H1 (cell line): ENCODE measurements at regions not wholly inside any gene's neighbourhood (a gene's known extent, or its start where the extent isn't known, plus 50 kb on each side); places are given as distances from the start of the nearest gene placed in this dataset.

Experiments used
- CTCF ChIA-PET: fragments of 300-600 bp; sonication (Branson Sonifier 250); formaldehyde crosslinking; loops from one replicate; lab custom pipeline; 2021; ENCODE audit not compliant: partially characterized antibody; lab: Charles Lee
- POLR2A ChIA-PET: fragments of 300-600 bp; sonication (Branson Sonifier 250); formaldehyde crosslinking; loops from one replicate; lab custom pipeline; 2021; ENCODE audit warnings: inconsistent platforms; ENCODE audit not compliant: partially characterized antibody; lab: Charles Lee
- DNase-seq, 2 experiments: peaks; one replicate each; pipeline versions ENCODE4 v3.0.0 to v3.0.0-alpha.2; 2010 to 2022; ENCODE audit warnings: low spot score in 2 of 2, low read depth in 1 of 2, mixed read lengths in 1 of 2
- FAIRE-seq: peaks from 2 replicates; lab custom pipeline; 2011; peaks lifted over from hg19 to GRCh38; lab: Jason Lieb, UNC
- H2AFZ ChIP-seq: 2 replicates; pipeline ENCODE4 v1.8.1; 2012; ENCODE audit warnings: low read length, inconsistent platforms
- H2AK5ac ChIP-seq: 2 replicates; pipeline ENCODE4 v1.6.1; 2013; ENCODE audit warnings: low read depth, low read length
- H2BK120ac ChIP-seq: replicated peaks from 2 replicates; pipeline ENCODE3; 2013; ENCODE audit warnings: low read depth, low read length, inconsistent platforms
- H2BK12ac ChIP-seq: 2 replicates; pipeline ENCODE4 v1.6.1; 2013; ENCODE audit warnings: low read depth, low read length
- H2BK15ac ChIP-seq: 2 replicates; pipeline ENCODE4 v1.6.1; 2013; ENCODE audit warnings: low read length
- H2BK20ac ChIP-seq: 2 replicates; pipeline ENCODE4 v1.6.1; 2013; ENCODE audit warnings: low read length
- H2BK5ac ChIP-seq: 2 replicates; pipeline ENCODE4 v1.6.1; 2013; ENCODE audit warnings: low read depth, low read length
- H3K14ac ChIP-seq: 2 replicates; pipeline ENCODE4 v1.6.1; 2013; ENCODE audit warnings: inconsistent platforms; ENCODE audit not compliant: insufficient read length
- H3K18ac ChIP-seq: 2 replicates; pipeline ENCODE4 v1.6.1; 2013; ENCODE audit warnings: low read length; ENCODE audit errors: extremely low read depth
- H3K23ac ChIP-seq: 2 replicates; pipeline ENCODE4 v1.6.1; 2013; ENCODE audit warnings: inconsistent platforms; ENCODE audit not compliant: insufficient read length
- H3K23me2 ChIP-seq: 2 replicates; pipeline ENCODE4 v1.6.1; 2013; ENCODE audit warnings: low read depth, low read length
- H3K27ac ChIP-seq: 2 replicates; pipeline ENCODE4 v1.6.1; 2011; ENCODE audit warnings: low read depth, low read length, inconsistent platforms
- H3K27me3 ChIP-seq, 4 experiments: replicated peaks in 1 of 4; 1 replicate in 1 of 4; 2 replicates in 3 of 4; pipeline versions ENCODE4 v1.6.1 to v1.8.1; 2011 to 2013; ENCODE audit warnings: low read length in 3 of 4, mild to moderate bottlenecking in 3 of 4, inconsistent platforms in 2 of 4, mixed read lengths in 2 of 4, moderate library complexity in 1 of 4; ENCODE audit not compliant: control insufficient read depth in 3 of 4, insufficient read depth in 3 of 4; ENCODE audit errors: extremely low read depth in 1 of 4
- H3K36me3 ChIP-seq, 4 experiments: 2 replicates each; pipeline versions ENCODE4 v1.6.1 to v1.8.1; 2011 to 2013; ENCODE audit warnings: mild to moderate bottlenecking in 4 of 4, low read length in 3 of 4, moderate library complexity in 2 of 4, control low read depth in 1 of 4, inconsistent platforms in 1 of 4; ENCODE audit not compliant: insufficient read depth in 4 of 4, control insufficient read depth in 2 of 4
- H3K4ac ChIP-seq: replicated peaks from 2 replicates; pipeline ENCODE3; 2013; ENCODE audit warnings: low read length, low read depth, mixed read lengths, inconsistent platforms; ENCODE audit not compliant: insufficient read length
- H3K4me1 ChIP-seq, 4 experiments: replicated peaks in 1 of 4; 1 replicate in 1 of 4; 2 replicates in 3 of 4; pipeline versions ENCODE4 v1.6.1 to v1.8.1; 2011 to 2013; ENCODE audit warnings: low read length in 3 of 4, inconsistent platforms in 2 of 4, mixed read lengths in 1 of 4; ENCODE audit not compliant: insufficient read depth in 4 of 4, control insufficient read depth in 3 of 4
- H3K4me2 ChIP-seq, 2 experiments: 2 replicates each; pipeline versions ENCODE4 v1.6.1 to v1.8.1; 2011 to 2013; ENCODE audit warnings: low read depth in 2 of 2, low read length in 2 of 2, control low read depth in 1 of 2, inconsistent platforms in 1 of 2, mild to moderate bottlenecking in 1 of 2; ENCODE audit not compliant: insufficient read depth in 1 of 2
- H3K4me3 ChIP-seq, 4 experiments: fragments of 200-600, 300-600 bp in 1 of 4; sonication (generic), shearing (Covaris generic), sonication (Bioruptor Twin) in 1 of 4; 2 replicates each; pipeline versions ENCODE4 v1.5.1 to v1.8.1; 2011 to 2016; ENCODE audit warnings: low read length in 4 of 4, low read depth in 3 of 4, control low read depth in 2 of 4, inconsistent platforms in 2 of 4, mild to moderate bottlenecking in 2 of 4, mixed read lengths in 1 of 4, moderate library complexity in 1 of 4; ENCODE audit not compliant: insufficient read depth in 2 of 4; ENCODE audit errors: extremely low read depth in 1 of 4
- H3K56ac ChIP-seq: replicated peaks from 2 replicates; pipeline ENCODE3; 2013; ENCODE audit warnings: low read depth, mild to moderate bottlenecking, mixed read lengths, low read length, inconsistent platforms; ENCODE audit not compliant: insufficient read length
- H3K79me1 ChIP-seq: 2 replicates; pipeline ENCODE4 v1.6.1; 2013; ENCODE audit warnings: low read depth, low read length, control low read depth
- H3K79me2 ChIP-seq, 2 experiments: 2 replicates each; pipeline versions ENCODE4 v1.6.1 to v1.8.1; 2012 to 2013; ENCODE audit warnings: low read length in 2 of 2, mild to moderate bottlenecking in 2 of 2, inconsistent platforms in 1 of 2; ENCODE audit not compliant: insufficient read depth in 2 of 2, control insufficient read depth in 1 of 2
- H3K9ac ChIP-seq, 4 experiments: replicated peaks in 1 of 4; 1 replicate in 1 of 4; 2 replicates in 3 of 4; pipeline versions ENCODE4 v1.6.1 to v1.8.1; 2011 to 2013; ENCODE audit warnings: low read depth in 3 of 4, low read length in 3 of 4, control low read depth in 2 of 4, mild to moderate bottlenecking in 2 of 4, moderate library complexity in 2 of 4, inconsistent platforms in 1 of 4; ENCODE audit errors: extremely low read depth in 1 of 4
- H3K9me3 ChIP-seq, 2 experiments: 2 replicates each; pipeline versions ENCODE4 v1.6.1 to v1.8.1; 2012 to 2013; ENCODE audit warnings: mild to moderate bottlenecking in 2 of 2, moderate library complexity in 2 of 2, control low read depth in 1 of 2, inconsistent platforms in 1 of 2, low read depth in 1 of 2, low read length in 1 of 2, mixed read lengths in 1 of 2; ENCODE audit not compliant: insufficient read depth in 2 of 2
- H4K20me1 ChIP-seq, 2 experiments: replicated peaks in 1 of 2; 2 replicates each; pipeline versions ENCODE3 to v1.8.1; 2011 to 2013; ENCODE audit warnings: inconsistent platforms in 2 of 2, low read length in 2 of 2, mild to moderate bottlenecking in 1 of 2; ENCODE audit not compliant: insufficient read depth in 2 of 2, control insufficient read depth in 1 of 2
- H4K5ac ChIP-seq: 2 replicates; pipeline ENCODE4 v1.6.1; 2013; ENCODE audit warnings: low read length, low read depth, mixed read lengths, inconsistent platforms; ENCODE audit not compliant: insufficient read length
- H4K8ac ChIP-seq: 2 replicates; pipeline ENCODE4 v1.8.0; 2013; ENCODE audit warnings: mild to moderate bottlenecking, moderate library complexity, low read length, inconsistent platforms; ENCODE audit not compliant: insufficient read depth; ENCODE audit errors: extremely low read depth
- H4K91ac ChIP-seq: replicated peaks from 2 replicates; pipeline ENCODE3; 2013; ENCODE audit warnings: low read length, mixed read lengths, inconsistent platforms; ENCODE audit not compliant: insufficient read length
- CREB1 ChIP-seq: IDR thresholded peaks from 2 replicates; pipeline ENCODE4 v1.6.1; 2012; ENCODE audit warnings: inconsistent platforms
- EP300 ChIP-seq, 2 experiments: IDR thresholded peaks; 1 replicate in 1 of 2; 2 replicates in 1 of 2; pipeline ENCODE4 v1.6.1; 2011 to 2012; ENCODE audit warnings: low read depth in 2 of 2, low read length in 2 of 2, mild to moderate bottlenecking in 2 of 2, borderline replicate concordance in 1 of 2, inconsistent platforms in 1 of 2, moderate library complexity in 1 of 2
- EZH2 ChIP-seq: fragments of 200-600 bp; sonication (generic); IDR thresholded peaks from 2 replicates; pipeline ENCODE4 v1.7.1; 2012; ENCODE audit warnings: low read depth, mild to moderate bottlenecking, moderate library complexity, low read length, inconsistent platforms; ENCODE audit not compliant: severe bottlenecking
- GABPA ChIP-seq: IDR thresholded peaks from 2 replicates; pipeline ENCODE4 v1.6.1; 2011; ENCODE audit warnings: mild to moderate bottlenecking, low read length, moderate library complexity, borderline replicate concordance; ENCODE audit not compliant: insufficient read depth
- NRF1 ChIP-seq: IDR thresholded peaks from 2 replicates; pipeline ENCODE4 v1.6.1; 2011; ENCODE audit warnings: mild to moderate bottlenecking, low read depth, low read length, improper control_type of control experiment
- RNF2 ChIP-seq: fragments of 200-900, 300-1000 bp; sonication (generic); IDR thresholded peaks from 2 replicates; pipeline ENCODE4 v1.7.1; 2016; ENCODE audit warnings: borderline replicate concordance, low read depth, mild to moderate bottlenecking, antibody characterized with exemption, low read length; ENCODE audit not compliant: poor library complexity, severe bottlenecking; ENCODE audit errors: missing control alignments
- SIRT6 ChIP-seq: IDR thresholded peaks from one replicate; pipeline ENCODE4 v1.7.1; 2012; ENCODE audit warnings: low read length, inconsistent platforms
- SP2 ChIP-seq: IDR thresholded peaks from 2 replicates; pipeline ENCODE4 v1.6.1; 2012; ENCODE audit warnings: mild to moderate bottlenecking, low read length, inconsistent platforms
- TCF12 ChIP-seq: IDR thresholded peaks from 2 replicates; pipeline ENCODE4 v1.6.1; 2011; ENCODE audit warnings: low read depth, mild to moderate bottlenecking, low read length

GRCh38 chr6:44761046-44761445 is 373.5 kb downstream of the CDC5L start:
- H3K23ac ChIP-seq: no peak overlapping the region
- H3K56ac ChIP-seq: no peak overlapping the region
- H3K4me3 ChIP-seq: no peak overlapping the region
- H2BK120ac ChIP-seq: no peak overlapping the region
- FAIRE-seq (no peak), DNase-seq (no peak)
- no peak overlapping the region for H2AK5ac ChIP-seq
- no peak overlapping the region for H4K8ac ChIP-seq
- H4K20me1 ChIP-seq: no peaks in the 10 kb centered on the region
- H4K5ac ChIP-seq: no peak overlapping the region
- H3K18ac ChIP-seq: no peak overlapping the region
- H3K79me1 ChIP-seq: no peaks in the 10 kb centered on the region
- ChIA-PET CTCF (interaction anchor here (1.0 kb wide), 1 partner anchor 16 kb away, joined by 3 read pairs; no protein-coding TSS in a partner anchor), POLR2A (interaction anchor here (0.6 kb wide), 1 partner anchor 10 kb away, joined by 3 read pairs; no protein-coding TSS in a partner anchor)
- no peak overlapping the region for H3K4me2 ChIP-seq
- no peak overlapping the region for H2AFZ ChIP-seq
- no peak overlapping the region for H4K91ac ChIP-seq
- no peak overlapping the region for H2BK15ac ChIP-seq
- H3K4ac ChIP-seq: no peak overlapping the region
- H3K14ac ChIP-seq: no peak overlapping the region
- H3K79me2 ChIP-seq: no peaks in the 10 kb centered on the region
- H3K23me2 ChIP-seq: no peaks in the 10 kb centered on the region
- no peaks in the 10 kb centered on the region for H3K4me1 ChIP-seq
- peak overlapping the region; percentile 29; the same call in 1 of the 2 replicates for H2BK12ac ChIP-seq
- no peak overlapping the region for H3K27ac ChIP-seq
- no peak overlapping the region for H2BK20ac ChIP-seq
- H3K27me3 ChIP-seq: no peaks in the 10 kb centered on the region
- peaks cover 0 to 2% (median 0%) of the 10 kb centered on the region in 4 experiments; a peak in 1 of 8 replicates for H3K36me3 ChIP-seq
- H3K9me3 ChIP-seq: peaks cover 9 to 12% of the 10 kb centered on the region in 2 experiments
- no peak overlapping the region for H2BK5ac ChIP-seq
- no peak overlapping the region for H3K9ac ChIP-seq
- TF ChIP-seq GABPA (no peak), EZH2 (no peak), EP300 (IDR thresholded peaks at IDR 0.05; ENCODE audit: borderline replicate concordance in 1 of 2, low read depth in 2 of 2, low read length in 2 of 2) (no peak), TCF12 (no peak), SP2 (no peak), RNF2 (no peak), NRF1 (no peak), CREB1 (no peak), SIRT6 (no peak)
